Sigmoid colon (tissue), 4 donors: ENCODE measurements at regions not wholly inside any gene's neighbourhood (a gene's known extent, or its start where the extent isn't known, plus 50 kb on each side); places are given as distances from the start of the nearest gene placed in this dataset.

Experiments used
- EP300 ChIP-seq, 4 donors: sonication (generic); formaldehyde crosslinking; IDR thresholded peaks; one replicate each; pipeline ENCODE4 v1.6.1; 2017; ENCODE audit warnings: antibody characterized with exemption in 4 of 4
- POLR2A ChIP-seq, 2 donors: fragments of 450-650 bp; IDR thresholded peaks; one replicate each; pipeline ENCODE4 v1.6.1; 2016; ENCODE audit warnings: antibody characterized with exemption in 2 of 2, mild to moderate bottlenecking in 2 of 2, moderate library complexity in 2 of 2
- TF ChIP-seq, protein P1 (sequence below), 4 experiments: fragments of 450-650 bp in 3 of 4; fragments of 200-600 bp in 1 of 4; IDR thresholded peaks; one replicate each; pipeline ENCODE4 v1.5.1; 2016 to 2019; ENCODE audit warnings: antibody characterized with exemption in 4 of 4, mild to moderate bottlenecking in 3 of 4, moderate library complexity in 2 of 4

DNA sequence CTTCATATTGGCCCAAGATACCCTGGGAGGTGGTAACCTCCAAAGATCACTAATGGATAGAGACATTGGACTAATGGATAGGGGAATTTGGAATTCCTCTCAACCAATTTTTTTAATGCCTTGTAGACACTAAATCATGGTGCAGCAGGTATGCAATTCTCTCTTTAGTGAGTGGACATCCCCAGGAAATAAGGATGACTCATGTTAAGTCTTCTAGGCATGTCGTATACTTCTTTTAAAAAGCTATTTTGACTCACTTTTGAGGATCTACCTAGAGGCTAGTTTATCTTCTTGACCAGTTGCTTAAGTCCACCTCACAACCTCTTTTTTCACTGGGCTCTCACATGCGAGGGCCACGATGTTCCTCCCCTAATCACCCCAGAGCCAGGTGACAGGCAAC is 211.6 kb upstream of the CDH12 start:
- TF ChIP-seq, protein P1, sequence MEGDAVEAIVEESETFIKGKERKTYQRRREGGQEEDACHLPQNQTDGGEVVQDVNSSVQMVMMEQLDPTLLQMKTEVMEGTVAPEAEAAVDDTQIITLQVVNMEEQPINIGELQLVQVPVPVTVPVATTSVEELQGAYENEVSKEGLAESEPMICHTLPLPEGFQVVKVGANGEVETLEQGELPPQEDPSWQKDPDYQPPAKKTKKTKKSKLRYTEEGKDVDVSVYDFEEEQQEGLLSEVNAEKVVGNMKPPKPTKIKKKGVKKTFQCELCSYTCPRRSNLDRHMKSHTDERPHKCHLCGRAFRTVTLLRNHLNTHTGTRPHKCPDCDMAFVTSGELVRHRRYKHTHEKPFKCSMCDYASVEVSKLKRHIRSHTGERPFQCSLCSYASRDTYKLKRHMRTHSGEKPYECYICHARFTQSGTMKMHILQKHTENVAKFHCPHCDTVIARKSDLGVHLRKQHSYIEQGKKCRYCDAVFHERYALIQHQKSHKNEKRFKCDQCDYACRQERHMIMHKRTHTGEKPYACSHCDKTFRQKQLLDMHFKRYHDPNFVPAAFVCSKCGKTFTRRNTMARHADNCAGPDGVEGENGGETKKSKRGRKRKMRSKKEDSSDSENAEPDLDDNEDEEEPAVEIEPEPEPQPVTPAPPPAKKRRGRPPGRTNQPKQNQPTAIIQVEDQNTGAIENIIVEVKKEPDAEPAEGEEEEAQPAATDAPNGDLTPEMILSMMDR (IDR thresholded peaks at IDR 0.05) = no peak
- TF ChIP-seq EP300 (IDR thresholded peaks at IDR 0.05) = no peak
- TF ChIP-seq POLR2A (IDR thresholded peaks at IDR 0.05) = no peak
